ENCODE measurements at regions not wholly inside any gene's neighbourhood (a gene's known extent, or its start where the extent isn't known, plus 50 kb on each side); places are given as distances from the start of the nearest gene placed in this dataset.

GRCh38 chr6:81148751-81149150 is 603.7 kb downstream of the TENT5A start:
- peaks cover 3 to 33% (median 17%) of the 10 kb centered on the region in 4 donors for H3K9me3 ChIP-seq
- 63 to 74% (median 64%) methylated on average over 3 of the region's 3 CpGs for WGBS, 5 donors
- TF ChIP-seq EP300 (IDR thresholded peaks at IDR 0.05), result no peak
- TF ChIP-seq POLR2AphosphoS5 (IDR thresholded peaks at IDR 0.05), result no peak
- TF ChIP-seq, protein P1, sequence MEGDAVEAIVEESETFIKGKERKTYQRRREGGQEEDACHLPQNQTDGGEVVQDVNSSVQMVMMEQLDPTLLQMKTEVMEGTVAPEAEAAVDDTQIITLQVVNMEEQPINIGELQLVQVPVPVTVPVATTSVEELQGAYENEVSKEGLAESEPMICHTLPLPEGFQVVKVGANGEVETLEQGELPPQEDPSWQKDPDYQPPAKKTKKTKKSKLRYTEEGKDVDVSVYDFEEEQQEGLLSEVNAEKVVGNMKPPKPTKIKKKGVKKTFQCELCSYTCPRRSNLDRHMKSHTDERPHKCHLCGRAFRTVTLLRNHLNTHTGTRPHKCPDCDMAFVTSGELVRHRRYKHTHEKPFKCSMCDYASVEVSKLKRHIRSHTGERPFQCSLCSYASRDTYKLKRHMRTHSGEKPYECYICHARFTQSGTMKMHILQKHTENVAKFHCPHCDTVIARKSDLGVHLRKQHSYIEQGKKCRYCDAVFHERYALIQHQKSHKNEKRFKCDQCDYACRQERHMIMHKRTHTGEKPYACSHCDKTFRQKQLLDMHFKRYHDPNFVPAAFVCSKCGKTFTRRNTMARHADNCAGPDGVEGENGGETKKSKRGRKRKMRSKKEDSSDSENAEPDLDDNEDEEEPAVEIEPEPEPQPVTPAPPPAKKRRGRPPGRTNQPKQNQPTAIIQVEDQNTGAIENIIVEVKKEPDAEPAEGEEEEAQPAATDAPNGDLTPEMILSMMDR (IDR thresholded peaks at IDR 0.05), result no peak
- TF ChIP-seq POLR2A (IDR thresholded peaks at IDR 0.05), result no peak
- H3K27me3 ChIP-seq, result no peaks in the 10 kb centered on the region
- H3K4me1 ChIP-seq, result no peaks in the 10 kb centered on the region
- H3K27ac ChIP-seq, result no peak overlapping the region
- no peak for DNase-seq
- intact Hi-C loops (cut with DNase I; ENCODE audit: low total_unique reads), result no loop called here
- no peaks in the 10 kb centered on the region for H3K36me3 ChIP-seq
- no peak overlapping the region for H3K4me3 ChIP-seq

GRCh38 chr6:81145506-81145905 is 607.0 kb downstream of the TENT5A start:
- Histone ChIP-seq H3K36me3 (no peaks in the 10 kb centered on the region), H3K27ac (no peak overlapping the region), H3K27me3 (no peaks in the 10 kb centered on the region), H3K4me1 (no peaks in the 10 kb centered on the region), H3K4me3 (no peak overlapping the region), H3K9me3 (peaks cover 0 to 10% (median 4%) of the 10 kb centered on the region in 4 donors)
- DNase-seq, result no peak
- TF ChIP-seq POLR2AphosphoS5 (IDR thresholded peaks at IDR 0.05), result no peak
- no peak for TF ChIP-seq EP300 (IDR thresholded peaks at IDR 0.05)
- TF ChIP-seq, protein P1 (IDR thresholded peaks at IDR 0.05), result no peak
- TF ChIP-seq POLR2A (IDR thresholded peaks at IDR 0.05), result no peak
- WGBS, 5 donors, result 54 to 69% (median 58%) methylated on average over 2 of the region's 2 CpGs
- intact Hi-C loops (cut with DNase I; ENCODE audit: low total_unique reads), result no loop called here

DNA sequence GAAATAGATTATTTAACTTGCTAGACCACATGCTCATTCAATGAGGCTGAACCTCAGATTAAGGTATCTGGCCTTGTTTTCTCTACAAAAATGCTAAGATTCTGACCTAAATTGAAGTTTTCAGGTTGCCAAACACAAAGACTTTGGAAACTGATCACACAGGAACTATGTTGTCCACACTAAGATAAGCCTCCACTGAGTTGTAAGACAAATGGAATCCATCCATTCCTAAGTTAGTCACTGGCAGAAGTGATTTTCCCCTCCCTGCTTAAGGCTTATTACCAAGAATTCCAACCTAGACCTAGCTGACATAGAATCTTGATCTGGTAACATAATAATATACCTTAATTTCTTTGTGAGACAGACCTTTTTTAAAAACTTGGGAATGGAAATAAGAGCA is 608.1 kb downstream of the TENT5A start:
- Histone ChIP-seq H3K36me3 (no peaks in the 10 kb centered on the region), H3K27ac (no peak overlapping the region), H3K4me1 (no peaks in the 10 kb centered on the region), H3K9me3 (peaks cover 0 to 7% (median 0%) of the 10 kb centered on the region in 4 donors), H3K27me3 (no peaks in the 10 kb centered on the region), H3K4me3 (no peak overlapping the region)
- TF ChIP-seq POLR2AphosphoS5 (IDR thresholded peaks at IDR 0.05) (no peak), EP300 (IDR thresholded peaks at IDR 0.05) (no peak), POLR2A (IDR thresholded peaks at IDR 0.05) (no peak)
- TF ChIP-seq, protein P1 (IDR thresholded peaks at IDR 0.05), result no peak
- no peak for DNase-seq
- intact Hi-C loops (cut with DNase I; ENCODE audit: low total_unique reads), result no loop called here

DNA sequence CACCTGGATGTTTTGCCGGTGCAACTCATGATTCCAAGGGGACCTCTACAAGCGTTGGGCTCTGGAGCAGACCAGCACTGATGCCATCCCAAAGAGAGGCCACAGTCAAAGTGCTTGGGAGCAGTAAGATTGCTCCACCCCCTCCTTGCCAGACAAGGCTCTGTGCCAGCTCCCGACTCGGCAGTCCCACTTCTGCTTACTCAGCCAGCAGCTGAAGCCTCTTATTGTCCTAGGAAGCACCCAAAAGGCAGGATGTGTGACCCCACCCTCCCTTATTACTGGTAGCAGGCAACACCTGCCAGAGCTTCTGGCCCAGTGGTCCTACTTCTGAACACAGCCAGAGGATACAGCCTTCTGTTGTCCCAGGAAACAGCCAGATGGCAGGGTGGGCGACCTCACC is 614.2 kb downstream of the TENT5A start:
- Histone ChIP-seq H3K27me3 (no peaks in the 10 kb centered on the region), H3K27ac (no peak overlapping the region), H3K9me3 (peaks cover 0 to 18% (median 4%) of the 10 kb centered on the region in 4 donors), H3K4me1 (no peaks in the 10 kb centered on the region), H3K4me3 (no peak overlapping the region), H3K36me3 (no peaks in the 10 kb centered on the region)
- intact Hi-C loops (cut with DNase I; ENCODE audit: low total_unique reads), result no loop called here
- 72 to 85% (median 80%) methylated on average over 3 to 5 of the region's 5 CpGs for WGBS, 5 donors
- TF ChIP-seq EP300 (IDR thresholded peaks at IDR 0.05), result no peak
- TF ChIP-seq, protein P1 (IDR thresholded peaks at IDR 0.05), result no peak
- TF ChIP-seq POLR2A (IDR thresholded peaks at IDR 0.05), result no peak
- TF ChIP-seq POLR2AphosphoS5 (IDR thresholded peaks at IDR 0.05), result no peak
- peak in 1 of 2 donors; percentile 4 for DNase-seq

Data from stomach (tissue), 8 donors.